ENCODE measurements at regions not wholly inside any gene's neighbourhood (a gene's known extent, or its start where the extent isn't known, plus 50 kb on each side); places are given as distances from the start of the nearest gene placed in this dataset.

DNA sequence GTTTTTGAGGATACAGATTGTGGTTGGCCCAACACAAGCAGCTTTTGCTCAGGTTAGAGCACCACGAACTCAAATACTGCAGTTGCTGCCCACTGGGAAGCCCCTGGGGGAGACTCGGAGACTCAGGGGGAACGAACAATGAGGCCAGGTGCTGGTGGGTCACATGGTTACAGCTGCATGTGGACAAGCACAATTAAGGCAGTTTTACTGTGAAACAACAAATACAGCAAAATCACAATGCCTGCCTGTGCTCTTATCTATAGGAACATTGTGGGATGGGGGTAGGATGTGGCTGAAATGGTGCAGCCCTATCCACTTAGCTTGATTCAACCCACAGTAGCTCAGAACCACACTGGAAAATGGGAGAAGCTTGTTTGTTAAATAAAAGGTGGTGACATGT lies 119.7 kb upstream of the SPATA13 start:
- TF ChIP-seq, protein P1, sequence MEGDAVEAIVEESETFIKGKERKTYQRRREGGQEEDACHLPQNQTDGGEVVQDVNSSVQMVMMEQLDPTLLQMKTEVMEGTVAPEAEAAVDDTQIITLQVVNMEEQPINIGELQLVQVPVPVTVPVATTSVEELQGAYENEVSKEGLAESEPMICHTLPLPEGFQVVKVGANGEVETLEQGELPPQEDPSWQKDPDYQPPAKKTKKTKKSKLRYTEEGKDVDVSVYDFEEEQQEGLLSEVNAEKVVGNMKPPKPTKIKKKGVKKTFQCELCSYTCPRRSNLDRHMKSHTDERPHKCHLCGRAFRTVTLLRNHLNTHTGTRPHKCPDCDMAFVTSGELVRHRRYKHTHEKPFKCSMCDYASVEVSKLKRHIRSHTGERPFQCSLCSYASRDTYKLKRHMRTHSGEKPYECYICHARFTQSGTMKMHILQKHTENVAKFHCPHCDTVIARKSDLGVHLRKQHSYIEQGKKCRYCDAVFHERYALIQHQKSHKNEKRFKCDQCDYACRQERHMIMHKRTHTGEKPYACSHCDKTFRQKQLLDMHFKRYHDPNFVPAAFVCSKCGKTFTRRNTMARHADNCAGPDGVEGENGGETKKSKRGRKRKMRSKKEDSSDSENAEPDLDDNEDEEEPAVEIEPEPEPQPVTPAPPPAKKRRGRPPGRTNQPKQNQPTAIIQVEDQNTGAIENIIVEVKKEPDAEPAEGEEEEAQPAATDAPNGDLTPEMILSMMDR (IDR thresholded peaks at IDR 0.05): no peak
- TF ChIP-seq POLR2A (IDR thresholded peaks at IDR 0.05): no peak
